ENCODE measurements at regions not wholly inside any gene's neighbourhood (a gene's known extent, or its start where the extent isn't known, plus 50 kb on each side); places are given as distances from the start of the nearest gene placed in this dataset.

DNA sequence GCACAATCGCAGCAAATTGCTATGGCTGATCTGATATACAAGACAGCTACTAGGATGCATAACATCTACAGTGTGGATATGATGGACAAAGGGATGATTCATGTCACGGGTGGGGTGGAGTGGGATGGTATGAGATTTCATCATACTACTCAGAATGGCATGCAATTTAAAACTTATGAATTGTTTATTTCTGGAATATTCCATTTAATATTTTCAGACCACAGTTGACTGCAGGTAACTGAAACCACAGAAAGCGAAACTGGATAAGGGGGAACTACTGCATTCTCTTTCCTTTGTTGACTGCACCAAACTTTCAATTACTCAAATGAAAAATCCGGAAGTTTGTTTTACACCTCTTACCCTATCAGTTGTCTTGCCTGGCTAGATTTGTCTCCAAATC, 94.4 kb upstream of the NEUROD1 start:
- H3K4me2 ChIP-seq (ENCODE audit: insufficient read depth, insufficient read length, low read length) = no peak overlapping the region

More for the DNA sequence above, 94.4 kb upstream of the NEUROD1 start:
- no CpG with 5 or more reads among the region's 4 CpGs for WGBS (ENCODE audit: extremely low coverage, insufficient read length, low lambda C conversion rate)
- no peak overlapping the region for H2BK20ac ChIP-seq (ENCODE audit: low read depth, low read length, poor library complexity, severe bottlenecking)
- H2BK120ac ChIP-seq (ENCODE audit: low read depth, low read length, poor library complexity, severe bottlenecking) = no peak overlapping the region
- no peak overlapping the region for H2BK12ac ChIP-seq (ENCODE audit: insufficient read length, low read depth, low read length)
- H3K4me3 Mint-ChIP-seq = no peak overlapping the region
- H3K23me2 ChIP-seq (ENCODE audit: insufficient read length, low read depth, low read length, poor library complexity, severe bottlenecking) = no peaks in the 10 kb centered on the region
- H2AK5ac ChIP-seq (ENCODE audit: insufficient read length, low read length) = no peak overlapping the region
- no peaks in the 10 kb centered on the region for H3K79me2 ChIP-seq (ENCODE audit: insufficient read depth, low read length)
- DNase-seq = no peak
- H3K18ac ChIP-seq (ENCODE audit: insufficient read length, low read depth, low read length) = no peak overlapping the region
- H3K27me3 Mint-ChIP-seq (ENCODE audit: low read depth) = no peaks in the 10 kb centered on the region
- H4K91ac ChIP-seq (ENCODE audit: insufficient read length, low read depth, low read length) = no peak overlapping the region
- no peak overlapping the region for H3K14ac ChIP-seq (ENCODE audit: insufficient read depth, low read length)
- no peaks in the 10 kb centered on the region for H3K36me3 Mint-ChIP-seq (ENCODE audit: insufficient read depth in 1 of 3, low read depth in 3 of 3)
- H3K4me1 ChIP-seq (ENCODE audit: insufficient read depth, low read length) = no peaks in the 10 kb centered on the region
- H3K9ac ChIP-seq (ENCODE audit: extremely low read depth, insufficient read length, low read length) = no peak overlapping the region
- H4K8ac ChIP-seq (replicated peaks; ENCODE audit: insufficient read length, low read depth, low read length) = no peak overlapping the region
- no peak overlapping the region for H3T11ph ChIP-seq (ENCODE audit: low read length)
- no peaks in the 10 kb centered on the region for H3K9me3 Mint-ChIP-seq
- no peaks in the 10 kb centered on the region for H3K79me1 ChIP-seq (ENCODE audit: insufficient read depth, low read depth, low read length, poor library complexity, severe bottlenecking)
- no peak overlapping the region for H3K27ac Mint-ChIP-seq
- H3K23ac ChIP-seq (ENCODE audit: insufficient read length, low read depth, low read length) = no peak overlapping the region
- no peak overlapping the region for H2BK15ac ChIP-seq (ENCODE audit: low read depth, low read length)
- no peaks in the 10 kb centered on the region for H3K27me3 ChIP-seq (ENCODE audit: insufficient read depth, low read length)
- H3K56ac ChIP-seq (ENCODE audit: insufficient read length, low read depth, low read length) = no peak overlapping the region
- H3K9me3 ChIP-seq (ENCODE audit: control insufficient read depth, low read depth, low read length) = no peaks in the 10 kb centered on the region
- H4K5ac ChIP-seq (ENCODE audit: insufficient read length, low read depth, low read length) = no peak overlapping the region
- H3K27ac ChIP-seq (ENCODE audit: insufficient read length, low read depth, low read length) = no peak overlapping the region
- H3K4me1 Mint-ChIP-seq = peaks cover 0 to 5% of the 10 kb centered on the region in 2 experiments; a peak in 2 of 4 replicates
- no peak overlapping the region for H2BK5ac ChIP-seq (ENCODE audit: insufficient read length, low read length)
- TF ChIP-seq, protein P1, sequence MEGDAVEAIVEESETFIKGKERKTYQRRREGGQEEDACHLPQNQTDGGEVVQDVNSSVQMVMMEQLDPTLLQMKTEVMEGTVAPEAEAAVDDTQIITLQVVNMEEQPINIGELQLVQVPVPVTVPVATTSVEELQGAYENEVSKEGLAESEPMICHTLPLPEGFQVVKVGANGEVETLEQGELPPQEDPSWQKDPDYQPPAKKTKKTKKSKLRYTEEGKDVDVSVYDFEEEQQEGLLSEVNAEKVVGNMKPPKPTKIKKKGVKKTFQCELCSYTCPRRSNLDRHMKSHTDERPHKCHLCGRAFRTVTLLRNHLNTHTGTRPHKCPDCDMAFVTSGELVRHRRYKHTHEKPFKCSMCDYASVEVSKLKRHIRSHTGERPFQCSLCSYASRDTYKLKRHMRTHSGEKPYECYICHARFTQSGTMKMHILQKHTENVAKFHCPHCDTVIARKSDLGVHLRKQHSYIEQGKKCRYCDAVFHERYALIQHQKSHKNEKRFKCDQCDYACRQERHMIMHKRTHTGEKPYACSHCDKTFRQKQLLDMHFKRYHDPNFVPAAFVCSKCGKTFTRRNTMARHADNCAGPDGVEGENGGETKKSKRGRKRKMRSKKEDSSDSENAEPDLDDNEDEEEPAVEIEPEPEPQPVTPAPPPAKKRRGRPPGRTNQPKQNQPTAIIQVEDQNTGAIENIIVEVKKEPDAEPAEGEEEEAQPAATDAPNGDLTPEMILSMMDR (conservative IDR thresholded peaks at IDR 0.05) = no peak
- no peaks in the 10 kb centered on the region for H4K20me1 ChIP-seq (ENCODE audit: control insufficient read depth, insufficient read depth, insufficient read length)
- H2AFZ ChIP-seq (ENCODE audit: low read length) = no peak overlapping the region
- no peak overlapping the region for H3K4ac ChIP-seq (ENCODE audit: low read depth, low read length)

All from H9 (cell line).